ENCODE measurements at regions not wholly inside any gene's neighbourhood (a gene's known extent, or its start where the extent isn't known, plus 50 kb on each side); places are given as distances from the start of the nearest gene placed in this dataset.
"Not testable (repeated sequence)": the region's sequence is repeated elsewhere in the genome, so short reads cannot be mapped to it uniquely, and the experiment has no call there.

DNA sequence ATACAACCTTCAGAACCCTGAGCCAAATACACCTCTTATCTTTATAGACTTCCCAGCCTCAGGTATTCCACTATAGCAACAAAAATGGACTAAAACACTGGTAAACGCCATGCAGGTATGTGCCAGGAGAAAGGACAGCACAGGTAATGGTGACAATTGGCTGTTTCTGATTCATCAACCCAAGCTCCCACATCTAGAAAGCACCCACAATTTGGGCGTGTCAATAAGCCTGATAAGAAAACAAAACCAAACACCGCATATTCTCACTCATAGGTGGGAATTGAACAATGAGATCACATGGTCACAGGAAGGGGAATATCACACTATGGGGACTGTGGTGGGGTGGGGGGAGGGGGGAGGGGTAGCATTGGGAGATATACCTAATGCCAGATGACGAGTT is 348.5 kb downstream of the GADD45G start:
- not testable (repeated sequence) for DNase-seq

GRCh38 chr9:89953824-89954615 is 349.2 kb downstream of the GADD45G start:
- DNase-seq: no peak

- no peak for DNase-seq
These were observed 350.3 kb downstream of the GADD45G start for GRCh38 chr9:89955144-89955543.

GRCh38 chr9:89955626-89956025 is 350.8 kb downstream of the GADD45G start:
- no peak for DNase-seq

GRCh38 chr9:89956331-89956730 is 351.5 kb downstream of the GADD45G start:
- DNase-seq: no peak

- no peak for DNase-seq
These were observed 352.1 kb downstream of the GADD45G start for GRCh38 chr9:89956907-89957306.

GRCh38 chr9:89958086-89958485 is 353.3 kb downstream of the GADD45G start:
- DNase-seq: no peak

- no peak for DNase-seq
These were observed 357.0 kb downstream of the GADD45G start for GRCh38 chr9:89961616-89962341.

DNA sequence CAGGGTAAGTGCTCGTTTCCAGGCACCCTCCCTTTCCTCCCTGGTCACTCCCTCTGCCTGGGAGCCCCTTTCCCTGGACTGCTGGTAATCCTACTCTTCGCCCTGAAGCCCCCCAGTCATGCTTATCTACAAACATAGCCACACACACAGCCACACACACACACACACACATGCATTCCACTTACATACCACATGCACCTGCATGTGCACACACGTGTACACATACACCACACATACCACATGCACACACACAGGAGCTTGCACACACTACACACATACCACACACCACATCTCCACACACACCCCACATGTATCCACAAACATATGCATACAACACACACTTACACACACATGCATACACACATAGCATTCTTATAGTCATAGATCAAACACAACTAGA is 358.5 kb downstream of the GADD45G start:
- no peak for DNase-seq

- no peak for DNase-seq
These were observed 362.7 kb downstream of the GADD45G start for GRCh38 chr9:89967527-89967926.

GRCh38 chr9:89969156-89969675 is 364.4 kb downstream of the GADD45G start:
- DNase-seq: no peak

DNA sequence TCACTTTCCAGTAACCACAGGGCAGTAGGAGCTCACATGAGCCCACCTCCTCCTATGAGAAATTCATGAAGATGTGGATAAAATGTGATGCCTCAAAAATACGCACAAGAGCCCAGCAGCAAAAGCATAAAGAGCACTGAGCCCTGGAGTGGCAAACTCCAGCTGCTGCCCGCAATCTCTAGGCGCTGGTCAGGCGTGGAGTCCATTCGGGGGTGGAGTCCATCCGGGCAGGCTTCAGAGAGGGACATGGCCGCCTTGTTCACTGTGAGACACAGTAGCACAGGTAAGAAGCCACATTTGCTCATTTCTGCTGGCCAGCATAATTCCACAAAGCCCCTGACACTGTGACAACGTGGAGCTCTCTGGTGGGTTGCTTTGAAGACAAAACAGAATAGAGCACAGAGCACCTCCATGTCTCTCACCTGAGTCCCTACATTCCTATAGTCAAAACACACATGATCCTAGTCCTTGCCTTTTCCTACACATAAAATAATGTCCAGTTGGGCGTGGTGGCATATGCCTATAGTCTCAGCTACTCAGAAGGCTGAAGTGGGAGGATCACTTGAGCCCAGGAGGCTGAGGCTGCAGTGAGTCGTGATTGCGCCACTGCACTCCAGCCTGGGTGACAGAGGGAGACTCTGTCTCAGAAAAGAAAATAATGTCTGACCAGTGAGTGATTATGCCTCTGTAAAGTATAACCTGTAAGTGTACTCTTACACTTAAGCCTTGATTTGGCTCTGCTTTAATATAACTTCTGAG is 365.2 kb downstream of the GADD45G start:
- no peak for DNase-seq

GRCh38 chr9:89970701-89971100 is 365.9 kb downstream of the GADD45G start:
- no peak for DNase-seq

GRCh38 chr9:89972535-89972934 is 367.7 kb downstream of the GADD45G start:
- DNase-seq: no peak

GRCh38 chr9:89974582-89974981 is 369.8 kb downstream of the GADD45G start:
- DNase-seq: no peak

DNA sequence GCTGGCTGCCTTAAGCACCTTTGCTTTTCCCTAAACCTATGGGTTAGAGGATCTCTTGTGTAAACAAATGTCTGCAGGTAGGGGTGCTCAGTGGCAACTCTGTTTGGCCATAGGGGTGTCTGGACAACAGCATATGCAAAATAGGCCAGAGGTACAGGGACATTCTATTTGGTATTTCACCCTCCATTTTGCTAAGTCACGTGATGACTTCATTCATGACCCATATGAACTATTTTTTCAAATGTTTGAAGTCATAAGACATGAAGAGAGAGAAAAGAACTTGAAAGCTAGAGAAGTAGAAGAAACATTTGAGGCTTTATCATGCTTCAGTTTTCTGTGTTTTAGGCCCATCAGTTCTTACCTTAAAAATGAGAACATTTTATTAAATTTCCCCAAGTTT is 370.2 kb downstream of the GADD45G start:
- DNase-seq: no peak

GRCh38 chr9:89975630-89976029 is 370.8 kb downstream of the GADD45G start:
- no peak for DNase-seq

DNA sequence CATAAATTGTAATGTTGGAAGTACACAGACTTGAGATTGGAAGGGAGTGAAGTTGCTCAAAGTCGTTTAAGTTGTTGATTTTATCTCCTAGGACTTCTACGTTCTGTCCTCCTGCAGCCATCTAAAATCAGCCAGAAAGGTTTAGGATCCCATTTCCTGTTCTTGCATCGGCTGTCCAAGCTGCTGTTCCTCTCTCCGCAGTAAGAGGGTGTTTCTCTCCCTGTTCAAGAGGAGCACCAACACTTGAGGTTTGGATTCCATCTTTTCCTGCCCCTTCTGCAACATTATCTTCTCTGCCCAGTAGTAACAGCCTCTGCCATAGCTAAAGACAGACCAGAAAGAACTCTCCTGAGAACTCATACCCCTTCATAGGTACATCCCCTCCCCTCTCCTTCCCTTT is 373.4 kb downstream of the GADD45G start:
- DNase-seq: no peak

GRCh38 chr9:89980600-89980999 is 375.8 kb downstream of the GADD45G start:
- no peak for DNase-seq

DNA sequence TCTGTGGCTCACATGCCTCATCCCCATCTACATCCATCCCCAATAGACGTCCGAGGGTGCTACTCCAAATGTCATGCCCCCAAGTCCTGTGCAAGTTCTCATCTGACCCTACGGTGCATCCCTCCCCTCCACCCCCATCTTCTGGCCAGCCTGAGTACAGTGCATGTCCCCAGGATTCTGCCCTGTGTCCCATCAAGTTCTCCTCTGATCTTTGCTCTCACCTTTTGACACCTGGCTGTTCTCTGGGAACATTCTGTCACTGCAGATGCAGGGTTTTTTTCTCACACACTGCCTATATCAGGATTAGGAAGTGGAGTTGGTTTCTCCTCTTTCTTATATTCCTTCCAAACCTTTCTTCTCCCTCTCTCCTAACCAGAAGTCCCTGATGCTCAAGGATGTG is 377.2 kb downstream of the GADD45G start:
- no peak for DNase-seq

DNA sequence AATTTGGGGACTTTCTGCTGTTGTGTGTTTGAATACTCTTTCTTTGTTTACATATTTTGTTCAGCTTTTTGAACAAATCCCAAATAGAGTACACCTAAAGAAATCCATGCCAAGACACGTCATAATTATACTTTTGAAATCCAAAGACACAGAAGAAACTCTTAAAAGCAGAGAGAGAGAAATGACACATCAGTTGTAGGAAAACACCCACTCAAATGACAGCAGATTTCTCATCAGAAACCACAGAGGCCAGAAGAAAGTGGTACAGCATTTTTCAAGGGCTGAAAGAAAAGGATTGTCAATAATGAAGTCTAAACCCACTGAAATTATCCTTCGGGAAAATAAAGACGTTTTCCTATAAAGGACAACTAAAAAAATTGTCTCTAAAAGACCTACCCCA is 378.6 kb downstream of the GADD45G start:
- DNase-seq: no peak

DNA sequence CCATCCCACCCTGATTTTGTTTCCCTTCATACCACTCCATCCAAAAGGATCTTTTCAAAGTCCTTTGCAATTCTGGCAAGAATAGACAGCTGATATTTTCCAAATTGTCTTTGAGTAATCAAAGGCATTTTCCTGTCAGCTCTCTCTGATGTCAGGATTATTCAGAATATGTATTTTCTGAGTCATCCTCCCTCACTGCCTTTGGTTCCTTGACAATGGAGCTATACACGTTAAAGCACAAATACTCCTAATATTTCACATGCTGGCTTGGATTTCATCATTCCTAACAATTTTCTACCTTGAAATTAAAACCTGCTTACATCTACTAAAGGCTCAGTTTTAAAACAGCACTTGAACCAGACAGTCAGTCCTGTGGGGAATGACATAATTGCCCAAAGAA is 379.4 kb downstream of the GADD45G start:
- DNase-seq: no peak

GRCh38 chr9:89985068-89985467 is 380.3 kb downstream of the GADD45G start:
- DNase-seq: no peak

DNA sequence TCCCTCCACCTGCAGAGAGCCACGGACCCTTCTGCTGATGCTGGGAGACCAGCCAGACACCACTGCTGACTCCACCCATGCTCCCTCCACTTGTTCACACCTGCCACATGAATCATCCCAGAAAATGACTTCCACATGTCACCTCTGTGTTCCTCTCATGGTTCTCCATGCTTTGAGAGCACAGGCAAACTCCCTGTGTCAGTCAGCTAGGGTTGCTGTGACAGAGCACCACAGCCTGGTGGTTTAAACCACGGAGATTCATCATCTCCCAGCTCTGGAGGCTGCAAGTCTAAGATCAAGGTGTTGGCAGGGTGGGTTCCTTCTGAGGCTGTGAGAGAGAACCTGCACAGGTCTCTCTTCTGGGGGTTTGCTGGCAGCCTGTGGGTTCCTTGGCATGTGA is 381.4 kb downstream of the GADD45G start:
- DNase-seq: no peak

Measured in NCI-H1105 (cell line).